ENCODE measurements at regions not wholly inside any gene's neighbourhood (a gene's known extent, or its start where the extent isn't known, plus 50 kb on each side); places are given as distances from the start of the nearest gene placed in this dataset.

DNA sequence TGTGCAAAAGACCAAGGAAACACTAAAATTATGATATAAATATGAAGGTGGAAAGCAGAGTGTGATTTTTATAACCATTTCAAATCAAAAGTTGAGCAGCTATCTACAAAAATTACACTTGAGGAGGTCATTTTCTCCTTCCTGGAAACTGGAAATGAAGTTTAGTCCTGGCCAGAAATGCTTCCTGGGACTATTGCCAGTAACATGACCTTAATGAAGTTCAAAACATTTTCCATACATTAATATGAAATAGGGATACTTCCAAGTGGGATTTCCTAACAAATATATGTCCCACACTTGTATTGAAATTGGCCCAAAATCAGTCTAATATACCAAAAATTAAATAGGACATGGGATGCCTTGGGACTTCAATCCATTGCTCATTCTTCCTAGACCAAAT is 1556.8 kb upstream of the MIR17HG start:
- Histone ChIP-seq H3K79me2 (ENCODE audit: insufficient read depth, low read length) (no peaks in the 10 kb centered on the region), H3K4me3 (ENCODE audit: insufficient read depth, low read length) (no peak overlapping the region), H3K9me3 (ENCODE audit: low read depth, low read length) (no peaks in the 10 kb centered on the region), H3K27ac (ENCODE audit: low read depth, low read length) (no peak overlapping the region), H4K20me1 (ENCODE audit: insufficient read depth, low read length) (no peaks in the 10 kb centered on the region), H2AFZ (ENCODE audit: low read length) (no peak overlapping the region), H3K27me3 (ENCODE audit: insufficient read depth, low read length) (no peaks in the 10 kb centered on the region), H3K4me2 (ENCODE audit: insufficient read depth, low read length) (no peak overlapping the region), H3K4me1 (ENCODE audit: insufficient read depth, low read length) (no peaks in the 10 kb centered on the region), H3K36me3 (ENCODE audit: insufficient read depth, low read length) (no peaks in the 10 kb centered on the region)
- no peak for TF ChIP-seq CTCF (IDR thresholded peaks at IDR 0.05; ENCODE audit: extremely low read depth, low read depth, low read length)
- no peak for DNase-seq (ENCODE audit: insufficient read length, low spot score, missing footprints)

DNA sequence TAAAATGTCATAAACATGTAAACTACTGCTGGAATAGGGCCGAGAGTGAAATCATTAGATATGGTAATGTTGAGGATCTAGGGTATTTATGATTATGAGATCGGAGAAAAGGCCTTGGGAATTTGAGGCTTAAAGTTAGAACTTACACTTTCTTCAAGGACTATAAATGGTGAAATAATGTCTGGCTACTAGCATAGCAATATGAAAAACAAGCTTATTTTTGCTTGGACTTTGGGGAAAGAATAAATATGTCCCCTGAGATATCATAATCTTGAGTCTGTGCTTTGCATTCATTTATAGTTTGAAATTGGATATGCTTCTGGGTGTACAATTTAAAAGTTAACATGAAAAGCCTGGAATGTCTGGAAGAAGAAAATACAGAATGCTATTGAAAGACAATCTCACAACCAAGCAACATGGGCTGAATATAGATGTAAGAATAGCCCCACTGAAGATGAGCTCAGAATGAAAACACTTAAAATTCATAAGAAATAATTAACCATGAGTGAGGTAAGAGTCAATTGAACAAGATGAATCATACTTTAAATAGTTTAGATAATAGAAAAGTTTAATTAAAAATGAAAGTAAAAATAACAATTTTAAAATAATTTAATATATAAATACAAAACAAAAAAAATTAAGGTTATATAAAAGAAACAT is 1555.4 kb upstream of the MIR17HG start:
- Histone ChIP-seq H3K4me1 (ENCODE audit: insufficient read depth, low read length) (no peaks in the 10 kb centered on the region), H3K79me2 (ENCODE audit: insufficient read depth, low read length) (no peaks in the 10 kb centered on the region), H3K4me2 (ENCODE audit: insufficient read depth, low read length) (no peak overlapping the region), H4K20me1 (ENCODE audit: insufficient read depth, low read length) (no peaks in the 10 kb centered on the region), H2AFZ (ENCODE audit: low read length) (no peak overlapping the region), H3K27ac (ENCODE audit: low read depth, low read length) (no peak overlapping the region), H3K4me3 (ENCODE audit: insufficient read depth, low read length) (no peak overlapping the region), H3K27me3 (ENCODE audit: insufficient read depth, low read length) (no peaks in the 10 kb centered on the region), H3K36me3 (ENCODE audit: insufficient read depth, low read length) (no peaks in the 10 kb centered on the region), H3K9me3 (ENCODE audit: low read depth, low read length) (no peaks in the 10 kb centered on the region)
- no peak for TF ChIP-seq CTCF (IDR thresholded peaks at IDR 0.05; ENCODE audit: extremely low read depth, low read depth, low read length)
- no peak for DNase-seq (ENCODE audit: insufficient read length, low spot score, missing footprints)

DNA sequence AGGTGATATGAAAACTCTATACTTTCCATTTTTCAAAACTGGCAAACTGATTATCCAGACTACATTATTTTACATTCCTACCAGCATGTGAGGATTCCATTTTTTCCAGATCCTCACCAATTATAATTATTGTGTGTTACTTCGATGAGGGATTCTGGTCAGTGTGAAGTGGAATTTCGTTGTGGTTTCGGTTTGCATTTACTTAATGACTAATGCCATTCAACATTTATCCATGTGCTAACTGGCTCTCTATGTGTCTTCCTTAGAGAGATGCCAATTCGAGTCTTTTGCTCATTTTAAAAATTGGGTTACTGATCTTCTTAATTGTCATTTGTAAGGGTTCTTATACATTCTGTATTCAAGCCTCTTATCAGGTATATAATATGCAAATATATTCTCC is 1551.3 kb upstream of the MIR17HG start:
- Histone ChIP-seq H3K27me3 (ENCODE audit: insufficient read depth, low read length) (no peaks in the 10 kb centered on the region), H3K79me2 (ENCODE audit: insufficient read depth, low read length) (no peaks in the 10 kb centered on the region), H3K9me3 (ENCODE audit: low read depth, low read length) (no peaks in the 10 kb centered on the region), H3K4me3 (ENCODE audit: insufficient read depth, low read length) (no peak overlapping the region), H2AFZ (ENCODE audit: low read length) (no peak overlapping the region), H3K4me2 (ENCODE audit: insufficient read depth, low read length) (no peak overlapping the region), H3K27ac (ENCODE audit: low read depth, low read length) (no peak overlapping the region), H3K36me3 (ENCODE audit: insufficient read depth, low read length) (no peaks in the 10 kb centered on the region), H3K4me1 (ENCODE audit: insufficient read depth, low read length) (no peaks in the 10 kb centered on the region), H4K20me1 (ENCODE audit: insufficient read depth, low read length) (no peaks in the 10 kb centered on the region)
- DNase-seq (ENCODE audit: insufficient read length, low spot score, missing footprints): no peak
- TF ChIP-seq CTCF (IDR thresholded peaks at IDR 0.05; ENCODE audit: extremely low read depth, low read depth, low read length): no peak

DNA sequence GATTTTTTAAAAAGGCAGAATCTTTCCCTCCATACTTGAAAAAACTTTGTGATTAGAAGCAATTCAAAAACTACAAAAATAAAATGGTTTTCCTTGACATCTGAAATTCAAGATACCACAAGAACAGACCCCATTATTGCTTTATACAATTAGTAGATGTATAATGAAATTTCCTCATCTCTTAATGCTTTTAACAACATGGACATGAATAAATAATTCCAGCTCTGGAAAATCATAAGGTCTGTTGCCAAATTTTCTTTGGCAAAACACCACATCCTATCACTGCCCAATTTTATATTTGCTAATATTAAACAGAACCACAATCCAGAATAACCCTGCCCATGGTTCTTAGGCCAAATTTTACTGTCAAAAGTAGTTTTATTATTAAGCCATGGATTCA is 1543.6 kb upstream of the MIR17HG start:
- H3K27me3 ChIP-seq (ENCODE audit: insufficient read depth, low read length): no peaks in the 10 kb centered on the region
- H3K27ac ChIP-seq (ENCODE audit: low read depth, low read length): no peak overlapping the region
- H3K9me3 ChIP-seq (ENCODE audit: low read depth, low read length): peaks cover 3% of the 10 kb centered on the region
- DNase-seq (ENCODE audit: insufficient read length, low spot score, missing footprints): no peak
- no peaks in the 10 kb centered on the region for H3K79me2 ChIP-seq (ENCODE audit: insufficient read depth, low read length)
- no peaks in the 10 kb centered on the region for H3K4me1 ChIP-seq (ENCODE audit: insufficient read depth, low read length)
- no peaks in the 10 kb centered on the region for H4K20me1 ChIP-seq (ENCODE audit: insufficient read depth, low read length)
- no peak overlapping the region for H3K4me3 ChIP-seq (ENCODE audit: insufficient read depth, low read length)
- no peak overlapping the region for H3K4me2 ChIP-seq (ENCODE audit: insufficient read depth, low read length)
- TF ChIP-seq CTCF (IDR thresholded peaks at IDR 0.05; ENCODE audit: extremely low read depth, low read depth, low read length): no peak
- H3K36me3 ChIP-seq (ENCODE audit: insufficient read depth, low read length): no peaks in the 10 kb centered on the region
- no peak overlapping the region for H2AFZ ChIP-seq (ENCODE audit: low read length)

All from osteoblast (primary cell).